ENCODE measurements at regions not wholly inside any gene's neighbourhood (a gene's known extent, or its start where the extent isn't known, plus 50 kb on each side); places are given as distances from the start of the nearest gene placed in this dataset.

DNA sequence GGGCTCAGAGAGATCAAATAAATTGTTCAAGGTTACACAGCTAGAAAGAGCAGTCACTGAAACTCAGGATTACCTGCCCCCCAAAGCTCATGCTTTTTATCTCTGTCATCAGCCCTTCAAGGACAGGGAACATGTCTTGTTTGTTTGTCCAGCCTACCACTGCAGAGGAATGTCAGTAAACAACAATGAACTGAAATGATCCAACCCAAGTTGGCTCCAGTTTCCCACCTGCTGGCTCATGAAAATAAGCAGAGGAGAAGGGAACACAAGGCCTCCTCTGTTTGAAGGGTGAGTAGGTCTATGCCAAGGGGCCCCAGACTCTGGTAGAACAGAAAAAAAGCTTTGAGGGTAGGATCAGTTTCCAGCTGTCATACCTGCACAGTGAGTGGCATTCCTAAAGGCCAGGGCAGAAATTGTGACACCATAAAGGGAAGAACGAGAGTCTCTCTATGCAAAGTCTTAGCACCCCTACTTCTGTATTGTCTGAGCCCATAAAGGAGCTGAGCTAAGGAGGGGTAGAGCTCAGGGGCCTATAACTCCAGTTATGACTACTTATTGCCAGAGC lies 115.2 kb downstream of the TRIM36 start:
- TF ChIP-seq, protein P1, sequence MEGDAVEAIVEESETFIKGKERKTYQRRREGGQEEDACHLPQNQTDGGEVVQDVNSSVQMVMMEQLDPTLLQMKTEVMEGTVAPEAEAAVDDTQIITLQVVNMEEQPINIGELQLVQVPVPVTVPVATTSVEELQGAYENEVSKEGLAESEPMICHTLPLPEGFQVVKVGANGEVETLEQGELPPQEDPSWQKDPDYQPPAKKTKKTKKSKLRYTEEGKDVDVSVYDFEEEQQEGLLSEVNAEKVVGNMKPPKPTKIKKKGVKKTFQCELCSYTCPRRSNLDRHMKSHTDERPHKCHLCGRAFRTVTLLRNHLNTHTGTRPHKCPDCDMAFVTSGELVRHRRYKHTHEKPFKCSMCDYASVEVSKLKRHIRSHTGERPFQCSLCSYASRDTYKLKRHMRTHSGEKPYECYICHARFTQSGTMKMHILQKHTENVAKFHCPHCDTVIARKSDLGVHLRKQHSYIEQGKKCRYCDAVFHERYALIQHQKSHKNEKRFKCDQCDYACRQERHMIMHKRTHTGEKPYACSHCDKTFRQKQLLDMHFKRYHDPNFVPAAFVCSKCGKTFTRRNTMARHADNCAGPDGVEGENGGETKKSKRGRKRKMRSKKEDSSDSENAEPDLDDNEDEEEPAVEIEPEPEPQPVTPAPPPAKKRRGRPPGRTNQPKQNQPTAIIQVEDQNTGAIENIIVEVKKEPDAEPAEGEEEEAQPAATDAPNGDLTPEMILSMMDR (IDR thresholded peaks at IDR 0.05; ENCODE audit: insufficient read depth, low read length, poor library complexity, severe bottlenecking) = no peak
- no peak for TF ChIP-seq EZH2phosphoT487 (conservative IDR thresholded peaks at IDR 0.05; ENCODE audit: low read length)

Measured in SU-DHL-6 (cell line).